ENCODE measurements at regions not wholly inside any gene's neighbourhood (a gene's known extent, or its start where the extent isn't known, plus 50 kb on each side); places are given as distances from the start of the nearest gene placed in this dataset.

DNA sequence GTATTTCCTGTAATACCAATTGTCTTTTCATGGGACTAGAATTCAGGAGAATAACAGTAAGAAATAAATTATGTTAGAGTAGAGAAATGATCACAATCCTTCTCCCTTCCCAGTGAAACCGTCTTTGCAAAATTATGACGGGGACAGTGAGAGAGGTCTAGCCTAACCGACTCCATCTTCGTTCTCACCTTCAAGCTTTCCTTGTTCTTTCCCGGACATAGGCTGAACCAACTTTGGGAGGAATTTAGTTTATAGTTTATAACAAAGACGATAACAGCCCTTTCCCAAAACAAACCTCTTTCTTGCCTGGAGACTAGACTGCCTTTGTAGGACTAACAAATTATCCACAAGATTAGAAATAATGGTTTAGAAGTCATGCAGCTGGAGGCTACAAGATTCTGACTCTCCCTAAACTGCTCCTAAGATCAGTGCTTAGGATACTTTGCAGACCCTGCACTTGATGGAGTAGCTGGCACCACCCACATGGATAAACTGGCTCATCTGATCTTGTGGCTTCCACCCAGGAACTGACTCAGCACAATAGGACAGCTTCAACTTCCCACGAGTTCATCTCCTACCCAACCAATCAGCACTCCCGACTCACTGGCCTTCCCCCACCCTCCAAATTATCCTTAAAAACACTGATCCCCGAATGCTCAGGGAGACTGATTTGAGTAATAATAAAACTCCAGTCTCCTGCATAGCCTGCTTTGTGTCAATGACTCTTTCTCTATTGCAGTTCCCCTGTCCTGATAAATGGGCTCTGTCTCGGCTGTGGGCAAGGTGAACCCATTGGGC is 521.2 kb upstream of the TBX3 start:
- no peak for ATAC-seq
- 54 to 65% methylated on average over 10 of the region's 10 CpGs for WGBS, 2 donors

GRCh38 chr12:115203701-115204100 is 519.7 kb upstream of the TBX3 start:
- intact Hi-C loops (cut with DNase I): no loop called here
- TF ChIP-seq CTCF (IDR thresholded peaks at IDR 0.05) (no peak), POLR2A (IDR thresholded peaks at IDR 0.05) (no peak)
- Histone ChIP-seq H3K4me1 (no peaks in the 10 kb centered on the region), H3K27ac (no peak overlapping the region), H3K9me3 (no peaks in the 10 kb centered on the region), H3K36me3 (replicated peaks in 1 of 2; ENCODE audit: insufficient read depth in 1 of 2, low read depth in 2 of 2) (no peaks in the 10 kb centered on the region), H3K4me3 (no peak overlapping the region), H3K27me3 (peaks cover 0 to 3% of the 10 kb centered on the region in 2 donors)
- ATAC-seq (no peak), DNase-seq (no peak)
- WGBS, 2 donors: 32 to 42% methylated on average over 2 of the region's 2 CpGs

More for the DNA sequence above, 521.2 kb upstream of the TBX3 start:
- no peak for TF ChIP-seq CTCF (IDR thresholded peaks at IDR 0.05)
- no peak for TF ChIP-seq POLR2A (IDR thresholded peaks at IDR 0.05)
- intact Hi-C loops (cut with DNase I): no loop called here
- no peaks in the 10 kb centered on the region for H3K4me1 ChIP-seq
- no peak overlapping the region for H3K27ac ChIP-seq
- H3K27me3 ChIP-seq: peaks cover 0 to 3% of the 10 kb centered on the region in 2 donors
- H3K4me3 ChIP-seq: no peak overlapping the region
- H3K36me3 ChIP-seq (replicated peaks in 1 of 2; ENCODE audit: insufficient read depth in 1 of 2, low read depth in 2 of 2): no peaks in the 10 kb centered on the region
- DNase-seq: no peak
- H3K9me3 ChIP-seq: no peaks in the 10 kb centered on the region

DNA sequence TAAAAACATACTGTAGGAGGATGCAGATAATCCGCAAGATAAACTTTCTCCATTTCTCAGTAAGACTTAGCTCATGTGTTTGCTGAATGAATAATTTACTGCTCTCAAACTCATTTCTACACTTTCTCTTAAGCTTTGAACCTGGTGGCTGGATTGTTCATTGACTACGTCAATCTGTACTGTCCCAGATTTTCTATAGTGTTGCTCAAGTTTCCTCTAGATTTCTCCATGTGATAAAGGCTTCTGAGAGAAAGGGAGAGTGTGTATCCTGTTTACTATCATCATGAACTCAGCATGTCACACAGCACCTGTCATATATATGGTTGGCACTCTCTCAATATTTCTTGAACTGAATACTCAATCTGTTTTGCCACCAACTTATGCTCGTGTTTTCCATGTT is 518.0 kb upstream of the TBX3 start:
- DNase-seq (no peak), ATAC-seq (no peak)
- TF ChIP-seq CTCF (IDR thresholded peaks at IDR 0.05) (no peak), POLR2A (IDR thresholded peaks at IDR 0.05) (no peak)
- intact Hi-C loops (cut with DNase I): no loop called here
- WGBS, 2 donors: 56 to 57% methylated on average over 3 of the region's 3 CpGs
- Histone ChIP-seq H3K4me3 (no peak overlapping the region), H3K36me3 (replicated peaks in 1 of 2; ENCODE audit: insufficient read depth in 1 of 2, low read depth in 2 of 2) (no peaks in the 10 kb centered on the region), H3K4me1 (no peaks in the 10 kb centered on the region), H3K9me3 (no peaks in the 10 kb centered on the region), H3K27me3 (peaks cover 0 to 3% of the 10 kb centered on the region in 2 donors), H3K27ac (no peak overlapping the region)

- H3K4me1 ChIP-seq: no peaks in the 10 kb centered on the region
- DNase-seq (no peak), ATAC-seq (no peak)
- no peak overlapping the region for H3K4me3 ChIP-seq
- intact Hi-C loops (cut with DNase I): no loop called here
- H3K9me3 ChIP-seq: no peaks in the 10 kb centered on the region
- H3K27me3 ChIP-seq: peaks cover 0 to 3% of the 10 kb centered on the region in 2 donors
- no peaks in the 10 kb centered on the region for H3K36me3 ChIP-seq (replicated peaks in 1 of 2; ENCODE audit: insufficient read depth in 1 of 2, low read depth in 2 of 2)
- no peak for TF ChIP-seq CTCF (IDR thresholded peaks at IDR 0.05)
- no peak for TF ChIP-seq POLR2A (IDR thresholded peaks at IDR 0.05)
- H3K27ac ChIP-seq: no peak overlapping the region
- 69 to 86% methylated on average over 1 of the region's 1 CpG for WGBS, 2 donors
These were observed 515.9 kb upstream of the TBX3 start for GRCh38 chr12:115199831-115200230.

DNA sequence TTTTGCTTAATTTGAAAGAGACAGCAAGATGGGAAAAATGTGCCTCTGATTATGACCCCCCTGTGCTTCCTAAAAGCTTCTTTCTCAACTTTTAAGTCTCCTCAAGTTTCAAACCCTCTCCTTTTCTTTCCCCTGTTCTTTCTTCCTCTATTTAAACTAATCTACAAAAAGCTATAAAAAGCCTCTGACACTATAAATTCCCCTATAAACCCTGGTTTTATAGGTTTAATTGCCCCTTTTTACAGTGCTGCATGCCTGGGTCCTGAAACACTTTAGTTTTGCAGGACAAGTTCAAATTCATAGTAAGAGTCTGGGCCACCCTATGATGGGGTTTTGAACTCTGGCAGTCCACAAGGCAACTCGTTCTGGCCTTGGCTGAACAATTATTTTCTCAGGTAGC is 510.9 kb upstream of the TBX3 start:
- DNase-seq (no peak), ATAC-seq (no peak)
- Histone ChIP-seq H3K27me3 (no peaks in the 10 kb centered on the region), H3K4me1 (no peaks in the 10 kb centered on the region), H3K36me3 (replicated peaks in 1 of 2; ENCODE audit: insufficient read depth in 1 of 2, low read depth in 2 of 2) (no peaks in the 10 kb centered on the region), H3K9me3 (no peaks in the 10 kb centered on the region), H3K27ac (no peak overlapping the region), H3K4me3 (no peak overlapping the region)
- TF ChIP-seq POLR2A (IDR thresholded peaks at IDR 0.05): no peak
- TF ChIP-seq CTCF (IDR thresholded peaks at IDR 0.05): no peak
- 33 to 67% methylated on average over 1 of the region's 1 CpG for WGBS, 2 donors
- intact Hi-C loops (cut with DNase I): no loop called here
